Ishikawa (cell line): ENCODE measurements at regions not wholly inside any gene's neighbourhood (a gene's known extent, or its start where the extent isn't known, plus 50 kb on each side); places are given as distances from the start of the nearest gene placed in this dataset.

Source experiments
- CEBPB ChIP-seq: IDR thresholded peaks from 2 replicates; pipeline ENCODE4 v1.6.1; 2012
- CREB1 ChIP-seq: IDR thresholded peaks from 2 replicates; pipeline ENCODE4 v1.6.1; 2012; ENCODE audit warnings: low read depth
- EGR1 ChIP-seq: IDR thresholded peaks from 2 replicates; pipeline ENCODE4 v1.6.1; 2012
- EP300 ChIP-seq: IDR thresholded peaks from 2 replicates; pipeline ENCODE4 v1.6.1; 2012; ENCODE audit warnings: borderline replicate concordance
- FOXM1 ChIP-seq: IDR thresholded peaks from 2 replicates; pipeline ENCODE4 v1.6.1; 2012; ENCODE audit warnings: low read depth, borderline replicate concordance
- NFIC ChIP-seq: IDR thresholded peaks from 2 replicates; pipeline ENCODE4 v1.6.1; 2012
- TAF1 ChIP-seq: IDR thresholded peaks from 2 replicates; pipeline ENCODE4 v1.6.1; 2012; ENCODE audit warnings: low read depth, mild to moderate bottlenecking
- TCF12 ChIP-seq: IDR thresholded peaks from 2 replicates; pipeline ENCODE4 v1.6.1; 2012; ENCODE audit warnings: low read depth
- TEAD4 ChIP-seq: IDR thresholded peaks from 2 replicates; pipeline ENCODE4 v1.6.1; 2012
- TF ChIP-seq, protein P1 (sequence below): IDR thresholded peaks from 2 replicates; pipeline ENCODE4 v1.6.1; 2012; ENCODE audit warnings: low read depth, mild to moderate bottlenecking
- TF ChIP-seq, protein P2 (sequence below): IDR thresholded peaks from 2 replicates; pipeline ENCODE4 v1.6.1; 2012

DNA sequence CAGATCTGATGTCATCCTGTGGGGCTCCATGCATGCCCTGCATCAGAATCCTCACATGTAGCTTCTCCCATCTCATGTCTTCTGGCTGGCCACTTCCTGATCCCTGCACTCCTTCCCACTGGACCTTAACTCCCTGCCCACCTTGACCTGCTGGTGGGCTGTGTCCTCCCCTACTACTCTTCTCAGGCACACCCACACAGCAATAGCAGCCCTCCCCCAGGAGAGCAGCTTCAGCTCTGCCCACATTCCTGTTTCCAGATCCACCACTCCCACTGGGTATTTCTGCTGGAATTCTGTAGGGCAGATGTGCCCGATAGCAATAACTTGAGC, 137.0 kb upstream of the HS6ST1 start:
- TF ChIP-seq, protein P1, sequence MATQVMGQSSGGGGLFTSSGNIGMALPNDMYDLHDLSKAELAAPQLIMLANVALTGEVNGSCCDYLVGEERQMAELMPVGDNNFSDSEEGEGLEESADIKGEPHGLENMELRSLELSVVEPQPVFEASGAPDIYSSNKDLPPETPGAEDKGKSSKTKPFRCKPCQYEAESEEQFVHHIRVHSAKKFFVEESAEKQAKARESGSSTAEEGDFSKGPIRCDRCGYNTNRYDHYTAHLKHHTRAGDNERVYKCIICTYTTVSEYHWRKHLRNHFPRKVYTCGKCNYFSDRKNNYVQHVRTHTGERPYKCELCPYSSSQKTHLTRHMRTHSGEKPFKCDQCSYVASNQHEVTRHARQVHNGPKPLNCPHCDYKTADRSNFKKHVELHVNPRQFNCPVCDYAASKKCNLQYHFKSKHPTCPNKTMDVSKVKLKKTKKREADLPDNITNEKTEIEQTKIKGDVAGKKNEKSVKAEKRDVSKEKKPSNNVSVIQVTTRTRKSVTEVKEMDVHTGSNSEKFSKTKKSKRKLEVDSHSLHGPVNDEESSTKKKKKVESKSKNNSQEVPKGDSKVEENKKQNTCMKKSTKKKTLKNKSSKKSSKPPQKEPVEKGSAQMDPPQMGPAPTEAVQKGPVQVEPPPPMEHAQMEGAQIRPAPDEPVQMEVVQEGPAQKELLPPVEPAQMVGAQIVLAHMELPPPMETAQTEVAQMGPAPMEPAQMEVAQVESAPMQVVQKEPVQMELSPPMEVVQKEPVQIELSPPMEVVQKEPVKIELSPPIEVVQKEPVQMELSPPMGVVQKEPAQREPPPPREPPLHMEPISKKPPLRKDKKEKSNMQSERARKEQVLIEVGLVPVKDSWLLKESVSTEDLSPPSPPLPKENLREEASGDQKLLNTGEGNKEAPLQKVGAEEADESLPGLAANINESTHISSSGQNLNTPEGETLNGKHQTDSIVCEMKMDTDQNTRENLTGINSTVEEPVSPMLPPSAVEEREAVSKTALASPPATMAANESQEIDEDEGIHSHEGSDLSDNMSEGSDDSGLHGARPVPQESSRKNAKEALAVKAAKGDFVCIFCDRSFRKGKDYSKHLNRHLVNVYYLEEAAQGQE = no peak
- TF ChIP-seq, protein P2, sequence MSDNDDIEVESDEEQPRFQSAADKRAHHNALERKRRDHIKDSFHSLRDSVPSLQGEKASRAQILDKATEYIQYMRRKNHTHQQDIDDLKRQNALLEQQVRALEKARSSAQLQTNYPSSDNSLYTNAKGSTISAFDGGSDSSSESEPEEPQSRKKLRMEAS = no peak
- no peak for TF ChIP-seq CREB1
- no peak for TF ChIP-seq TEAD4
- no peak for TF ChIP-seq NFIC
- TF ChIP-seq EP300 = no peak
- no peak for TF ChIP-seq CEBPB
- TF ChIP-seq FOXM1 = no peak
- no peak for TF ChIP-seq TCF12
- no peak for TF ChIP-seq EGR1
- no peak for TF ChIP-seq TAF1
